K562 (cell line): ENCODE measurements at regions not wholly inside any gene's neighbourhood (a gene's known extent, or its start where the extent isn't known, plus 50 kb on each side); places are given as distances from the start of the nearest gene placed in this dataset.

Experiments
- ATAC-seq: fragments of 200-7000 bp; cut with Tn5 transposase; 3 replicates; pipeline ENCODE4 v1.9.1; 2020; ENCODE audit warnings: moderate library complexity
- BruUV-seq: library from RNA; stranded (reverse); fragments of 400-500 nt; replicated peaks from 2 replicates; lab custom pipeline; 2021; lab: Mats Ljungman, UMichigan
- CTCF ChIA-PET: fragments of 300-600 bp; formaldehyde crosslinking; extraction: SDS; loops from one replicate; lab custom pipeline; 2021; ENCODE audit warnings: low intra/inter-chr PET ratio; lab: Yijun Ruan, JAX
- POLR2A ChIA-PET: fragments of 300-600, 350-650 bp; sonication (Branson Sonifier 250); formaldehyde crosslinking; extraction: SDS; loops from one replicate; lab custom pipeline; 2021; ENCODE audit warnings: antibody characterized with exemption, inconsistent platforms; lab: Yijun Ruan, JAX
- DNase-seq, 4 experiments: peaks; one replicate each; pipeline versions ENCODE4 v3.0.0 to v3.0.0-alpha.2; 2011 to 2018; ENCODE audit warnings: low spot score in 3 of 4, mixed read lengths in 3 of 4; ENCODE audit errors: extremely low read depth in 1 of 4
- FAIRE-seq: peaks from 2 replicates; lab custom pipeline; 2011; peaks lifted over from hg19 to GRCh38; lab: Jason Lieb, UNC
- H2AFZ ChIP-seq: 2 replicates; pipeline ENCODE4 v1.6.0; 2011; ENCODE audit warnings: low read depth, low read length, control low read depth, inconsistent platforms
- H3K27ac ChIP-seq: fragments of 200-600 bp; 3 replicates; pipeline ENCODE4 v1.8.0; 2011; ENCODE audit warnings: low read depth, mild to moderate bottlenecking, control low read depth, inconsistent platforms, low read length, moderate library complexity, mixed read lengths; ENCODE audit errors: extremely low read depth
- H3K27me3 ChIP-seq, 2 experiments: fragments of 300-600 bp in 1 of 2; 2 replicates in 1 of 2; 3 replicates in 1 of 2; pipeline versions ENCODE4 v1.6.0 to v1.8.0; 2011; ENCODE audit warnings: inconsistent platforms in 2 of 2, low read length in 2 of 2, mild to moderate bottlenecking in 1 of 2, mixed read lengths in 1 of 2, moderate library complexity in 1 of 2; ENCODE audit not compliant: control insufficient read depth in 2 of 2, insufficient read depth in 2 of 2
- H3K36me3 ChIP-seq: fragments of 300-600 bp; 3 replicates; pipeline ENCODE4 v1.8.0; 2011; ENCODE audit warnings: mild to moderate bottlenecking, low read length, inconsistent platforms; ENCODE audit not compliant: control insufficient read depth, insufficient read depth
- H3K4me1 ChIP-seq, 2 experiments: fragments of 200-600 bp in 1 of 2; replicated peaks in 1 of 2; 2 replicates in 1 of 2; 3 replicates in 1 of 2; pipeline versions ENCODE4 v1.5.1 to v1.8.0; 2011; ENCODE audit warnings: inconsistent platforms in 2 of 2, low read length in 2 of 2, mild to moderate bottlenecking in 1 of 2, mixed read lengths in 1 of 2, moderate library complexity in 1 of 2; ENCODE audit not compliant: control insufficient read depth in 2 of 2, insufficient read depth in 2 of 2
- H3K4me2 ChIP-seq: 2 replicates; pipeline ENCODE4 v1.6.1; 2011; ENCODE audit warnings: low read length, control low read depth, inconsistent platforms, mixed read lengths; ENCODE audit not compliant: insufficient read depth
- H3K4me3 ChIP-seq: fragments of 200-600 bp; sonication (generic), shearing (Covaris generic); 2 replicates; pipeline ENCODE4 v1.5.1; 2016; ENCODE audit warnings: control low read depth, inconsistent platforms
- H3K79me2 ChIP-seq: fragments of 200-600 bp; 3 replicates; pipeline ENCODE4 v1.8.0; 2011; ENCODE audit warnings: low read length, inconsistent platforms; ENCODE audit not compliant: control insufficient read depth, insufficient read depth
- H3K9ac ChIP-seq, 2 experiments: 2 replicates each; pipeline versions ENCODE4 v1.6.0 to v1.6.1; 2011; ENCODE audit warnings: low read depth in 2 of 2, low read length in 2 of 2, control low read depth in 1 of 2, inconsistent platforms in 1 of 2, mild to moderate bottlenecking in 1 of 2, mixed read lengths in 1 of 2; ENCODE audit not compliant: insufficient read depth in 1 of 2
- H3K9me1 ChIP-seq: one replicate; pipeline ENCODE4 v1.6.0; 2011; ENCODE audit warnings: inconsistent platforms, mild to moderate bottlenecking, low read length, moderate library complexity; ENCODE audit not compliant: control insufficient read depth, insufficient read depth
- H3K9me3 ChIP-seq: replicated peaks from 2 replicates; pipeline ENCODE4 v1.5.1; 2011; ENCODE audit warnings: low read depth, low read length, inconsistent platforms; ENCODE audit not compliant: control insufficient read depth, insufficient read depth
- H4K20me1 ChIP-seq: replicated peaks from 2 replicates; pipeline ENCODE4 v1.6.1; 2011; ENCODE audit warnings: low read length, inconsistent platforms, mixed read lengths; ENCODE audit not compliant: control insufficient read depth, insufficient read depth
- CBX3 ChIP-seq, 2 experiments: IDR thresholded peaks; 1 replicate in 1 of 2; 2 replicates in 1 of 2; pipeline ENCODE4 v1.6.1; 2012; ENCODE audit warnings: inconsistent platforms in 2 of 2, low read length in 2 of 2, borderline replicate concordance in 1 of 2, control low read depth in 1 of 2
- CEBPG ChIP-seq, 3 experiments: fragments of 200-800 bp in 1 of 3; sonication (Bioruptor generic) in 1 of 3; sonication (generic) in 1 of 3; formaldehyde crosslinking in 1 of 3; IDR thresholded peaks in 2 of 3; conservative IDR thresholded peaks in 1 of 3; 2 replicates each; pipeline versions ENCODE4 v1.6.1 to v1.8.0; 2016 to 2022; ENCODE audit warnings: missing compliant biosample characterization in 2 of 3, missing genetic modification characterization in 2 of 3, mild to moderate bottlenecking in 1 of 3, missing genetic modification reagents in 1 of 3
- DPF2 ChIP-seq: fragments of 450-650 bp; IDR thresholded peaks from 2 replicates; pipeline ENCODE4 v1.6.1; 2016
- EGR1 ChIP-seq: fragments of 450-650 bp; conservative IDR thresholded peaks from 2 replicates; pipeline ENCODE4 v1.6.1; 2017; ENCODE audit warnings: mild to moderate bottlenecking
- EP400 ChIP-seq: fragments of 450-650 bp; IDR thresholded peaks from 2 replicates; pipeline ENCODE4 v1.6.1; 2017; ENCODE audit warnings: antibody characterized with exemption, mild to moderate bottlenecking, moderate library complexity
- FOXK2 ChIP-seq, 2 experiments: fragments of 450-650 bp; IDR thresholded peaks in 1 of 2; conservative IDR thresholded peaks in 1 of 2; 2 replicates each; pipeline ENCODE4 v1.6.1; 2016; ENCODE audit warnings: low read depth in 2 of 2, mild to moderate bottlenecking in 1 of 2
- SNRNP70 ChIP-seq: fragments of 200-400 bp; formaldehyde crosslinking; optimal IDR thresholded peaks from 2 replicates; pipeline ENCODE3; 2017; ENCODE audit warnings: low read depth, low read length
- ZNF175 ChIP-seq: fragments of 200-800 bp; sonication (Bioruptor generic); IDR thresholded peaks from 2 replicates; pipeline ENCODE4 v1.6.1; 2016; ENCODE audit warnings: low read depth, mild to moderate bottlenecking, missing genetic modification characterization, missing compliant biosample characterization
- ZNF224 ChIP-seq: sonication (generic); formaldehyde crosslinking; IDR thresholded peaks from 2 replicates; pipeline ENCODE4 v1.8.0; 2022; ENCODE audit warnings: mild to moderate bottlenecking, missing genetic modification reagents
- ZNF785 ChIP-seq: fragments of 250-450 bp; sonication (Bioruptor Pico); IDR thresholded peaks from 2 replicates; pipeline ENCODE4 v1.4.0; 2020; ENCODE audit warnings: mild to moderate bottlenecking
- in situ Hi-C: fragments of 300-500 bp; cut with MboI; formaldehyde crosslinking; loops from 4 replicates; pipeline ENCODE4 v1.15.0; 2018; ENCODE audit warnings: inconsistent platforms, mixed read lengths
- intact Hi-C: fragments of 100-400 bp; cut with micrococcal nuclease; formaldehyde crosslinking; loops from 2 replicates; pipeline ENCODE4 v1.14.2; 2022
- TF ChIP-seq, protein P1 (sequence below): IDR thresholded peaks from 2 replicates; pipeline ENCODE4 v1.6.1; 2014; ENCODE audit warnings: antibody characterized with exemption

DNA sequence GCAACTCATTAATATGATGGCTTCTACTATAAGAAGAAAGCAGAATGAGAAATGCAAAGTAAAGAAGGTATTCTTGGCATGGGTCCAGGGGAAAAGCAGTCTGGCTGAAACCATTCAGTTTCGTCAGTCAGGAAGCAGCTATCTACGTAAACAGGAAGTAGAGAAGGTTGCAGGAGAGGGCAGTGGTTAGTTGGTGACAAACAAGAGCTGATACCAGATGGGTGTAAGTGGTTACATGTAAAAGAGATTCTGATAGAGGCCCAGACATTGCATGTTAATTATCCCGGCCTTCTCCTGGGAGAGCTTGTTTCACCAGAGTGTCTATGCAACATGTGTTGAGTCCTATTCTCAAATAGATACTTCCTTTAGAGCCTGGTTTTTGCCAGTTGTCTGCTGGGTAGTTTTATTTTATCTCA lies 58.4 kb upstream of the PSMA1 start (continued):
- TF ChIP-seq ZNF224 (CRISPR knock-in tag) (no peak), ZNF785 (CRISPR knock-in tag) (no peak), FOXK2 (conservative IDR thresholded peaks at IDR 0.05 in 1 of 2, IDR thresholded peaks at IDR 0.05 in 1 of 2; ENCODE audit: low read depth in 2 of 2) (peak; percentile 75 to 85), EGR1 (no peak), SNRNP70 (no peak), ZNF175 (peak; percentile 86; the same call in 1 of the 2 replicates), CEBPG (CRISPR knock-in tag; IDR thresholded peaks at IDR 0.05) (no peak), CEBPG (tag; conservative IDR thresholded peaks at IDR 0.05 in 1 of 2, IDR thresholded peaks at IDR 0.05 in 1 of 2) (peak in 1 of 2 experiments; percentile 62; a peak in 2 of 4 replicates), EP400 (peak; percentile 24; the same call in 1 of the 2 replicates), DPF2 (peak; percentile 54; the same call in 1 of the 2 replicates), CBX3 (IDR thresholded peaks at IDR 0.05; ENCODE audit: borderline replicate concordance in 1 of 2, low read length in 2 of 2) (peak in 1 of 2 experiments; percentile 51; a peak in 1 of 3 replicates)

DNA sequence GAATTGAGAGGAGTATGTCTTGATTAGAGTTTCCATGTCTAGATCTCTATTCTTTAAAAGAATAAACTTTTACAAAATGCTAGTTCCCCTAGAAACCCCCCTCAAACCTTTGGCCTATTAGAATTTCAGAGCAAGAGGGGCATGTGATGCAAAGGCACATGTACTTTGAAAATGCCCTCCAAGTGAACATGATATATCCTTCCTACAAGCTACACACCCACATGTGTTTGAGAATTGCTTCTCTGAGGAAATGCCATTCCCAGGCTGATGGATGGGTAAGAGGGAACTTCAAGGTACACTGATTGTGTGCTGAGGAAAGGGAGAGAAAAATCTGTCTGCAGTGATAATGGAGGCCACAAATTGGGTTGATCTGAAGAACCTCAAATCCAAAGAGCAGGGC lies 59.5 kb upstream of the PSMA1 start:
- CTCF ChIA-PET = no interaction called here
- H3K36me3 ChIP-seq = peaks cover 48% of the 10 kb centered on the region; the same call in 2 of the 3 replicates
- peaks cover 11% of the 10 kb centered on the region for H3K9me3 ChIP-seq
- no peaks in the 10 kb centered on the region for H4K20me1 ChIP-seq
- H3K79me2 ChIP-seq = no peaks in the 10 kb centered on the region; the same call in 2 of the 3 replicates
- no peak overlapping the region for H3K27ac ChIP-seq
- no peak for FAIRE-seq
- in situ Hi-C loops (no loop called here), intact Hi-C loops (no loop called here)
- no peak overlapping the region for H2AFZ ChIP-seq
- no peak for DNase-seq
- H3K9ac ChIP-seq = no peak overlapping the region
- peaks cover 0 to 16% of the 10 kb centered on the region in 2 experiments; a peak in 2 of 5 replicates for H3K4me1 ChIP-seq
- no peak for ATAC-seq
- TF ChIP-seq ZNF175 = 0 out of 2 replicates have a peak, but pooled peaks have one; percentile 63
- TF ChIP-seq, protein P1, sequence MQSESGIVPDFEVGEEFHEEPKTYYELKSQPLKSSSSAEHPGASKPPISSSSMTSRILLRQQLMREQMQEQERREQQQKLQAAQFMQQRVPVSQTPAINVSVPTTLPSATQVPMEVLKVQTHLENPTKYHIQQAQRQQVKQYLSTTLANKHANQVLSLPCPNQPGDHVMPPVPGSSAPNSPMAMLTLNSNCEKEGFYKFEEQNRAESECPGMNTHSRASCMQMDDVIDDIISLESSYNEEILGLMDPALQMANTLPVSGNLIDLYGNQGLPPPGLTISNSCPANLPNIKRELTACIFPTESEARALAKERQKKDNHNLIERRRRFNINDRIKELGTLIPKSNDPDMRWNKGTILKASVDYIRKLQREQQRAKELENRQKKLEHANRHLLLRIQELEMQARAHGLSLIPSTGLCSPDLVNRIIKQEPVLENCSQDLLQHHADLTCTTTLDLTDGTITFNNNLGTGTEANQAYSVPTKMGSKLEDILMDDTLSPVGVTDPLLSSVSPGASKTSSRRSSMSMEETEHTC = no peak
- no peaks in the 10 kb centered on the region for H3K27me3 ChIP-seq
- POLR2A ChIA-PET = interaction anchor here (1.5 kb wide), 1 partner anchor 14 kb away, joined by 3 read pairs; no protein-coding TSS in a partner anchor
- no peak overlapping the region for H3K4me2 ChIP-seq
- no TSS peak for BruUV-seq
- no peak overlapping the region for H3K4me3 ChIP-seq
- H3K9me1 ChIP-seq = no peaks in the 10 kb centered on the region
